Heart left ventricle (tissue), 16 donors: ENCODE measurements at regions not wholly inside any gene's neighbourhood (a gene's known extent, or its start where the extent isn't known, plus 50 kb on each side); places are given as distances from the start of the nearest gene placed in this dataset.

Experiments
- ATAC-seq, 4 donors: fragments of 200-7000 bp; cut with Tn5 transposase; one replicate each; pipeline ENCODE4 v1.9.1; 2020 to 2022; ENCODE audit warnings: moderate library complexity in 4 of 4, mild to moderate bottlenecking in 3 of 4, moderate number of reproducible peaks in 1 of 4
- DNase-seq, 5 donors: peaks; one replicate each; pipeline ENCODE4 v3.0.0-alpha.2; 2020
- H3K27ac ChIP-seq, 12 donors: fragments of 200-600 bp; sonication (generic) in 4 of 12; one replicate each; pipeline versions ENCODE4 v1.5.0 to v1.8.0; 2016 to 2022; ENCODE audit warnings: mild to moderate bottlenecking in 2 of 12
- H3K27me3 ChIP-seq, 9 donors: fragments of 200-600 bp; sonication (generic) in 2 of 9; one replicate each; pipeline versions ENCODE4 v1.5.1 to v1.8.0; 2016 to 2022; ENCODE audit warnings: mild to moderate bottlenecking in 3 of 9
- H3K36me3 ChIP-seq, 9 donors: fragments of 200-600 bp; sonication (generic) in 2 of 9; one replicate each; pipeline versions ENCODE4 v1.5.0 to v1.8.0; 2018 to 2022; ENCODE audit warnings: mild to moderate bottlenecking in 2 of 9
- H3K4me1 ChIP-seq, 12 donors: fragments of 200-600 bp; sonication (generic) in 4 of 12; one replicate each; pipeline versions ENCODE4 v1.5.0 to v1.8.0; 2016 to 2022; ENCODE audit warnings: mild to moderate bottlenecking in 3 of 12
- H3K4me3 ChIP-seq, 12 donors: fragments of 200-600 bp; sonication (generic) in 4 of 12; one replicate each; pipeline versions ENCODE4 v1.5.0 to v1.8.0; 2017 to 2022; ENCODE audit warnings: mild to moderate bottlenecking in 9 of 12, moderate library complexity in 4 of 12
- H3K9me3 ChIP-seq, 12 donors: fragments of 200-600 bp; sonication (generic) in 4 of 12; one replicate each; pipeline versions ENCODE4 v1.5.0 to v1.8.0; 2016 to 2022; ENCODE audit warnings: mild to moderate bottlenecking in 1 of 12
- CTCF ChIP-seq, 12 donors: fragments of 200-600 bp; sonication (generic) in 4 of 12; IDR thresholded peaks; one replicate each; pipeline versions ENCODE4 v1.5.0 to v1.8.0; 2018 to 2022; ENCODE audit warnings: antibody characterized with exemption in 12 of 12, mild to moderate bottlenecking in 5 of 12
- POLR2A ChIP-seq, 2 donors: fragments of 450-650 bp; IDR thresholded peaks; one replicate each; pipeline ENCODE4 v1.6.1; 2017; ENCODE audit warnings: antibody characterized with exemption in 2 of 2, mild to moderate bottlenecking in 2 of 2, moderate library complexity in 2 of 2
- WGBS, 4 donors: extraction: QIAGEN DNeasy Blood & Tissue Kit in 2 of 4; methylation state at CpG; one replicate each; pipeline versions ENCODE4 v1.1.5 to v1.1.7; 2013 to 2018; 5-methylcytosine and 5-hydroxymethylcytosine counted together
- intact Hi-C, 10 donors: fragments of 100-400 bp; cut with DNase I; formaldehyde crosslinking; loops; one replicate each; pipeline versions ENCODE4 v1.11.1 to v1.14.2; 2022
- donor health status: ischemic (EF 13 %, LVEDD 7.1; RV severe dilation, severe dysfunction).
- donor health status: healthy with polysubstance abuse.
- donor health status: DM: no; HTN: yes; CAD: no.
- donor health status: DM: no; HTN: no; CAD: no.
- donor health status: ischemic (EF 25% LVEDD 6.9; RV normal size, moderate dysfunction).
- donor health status: ischemic (EF 25% LVEDD 5.7; RV mildly dilated, moderate dysfunction).
- donor health status: healthy.
- donor health status: DM: yes; HTN: yes; CAD: no.
- donor health status: ischemic (EF 35%, LVEDD 5.7; RV mildly dilated, moderate dysfunction).
- donor health status: nonischemic (EF 11% LVEDD 7.7; RV severe dilation, severe dysfunction).
- donor health status: DM: yes; HTN: yes; CAD: no.
- donor health status: PGD.
- donor health status: ischemic (EF 29% LVEDD 5.4; RV normal size, mild dysfunction).
- donor health status: nonischemic (EF 23%, LVEDD 6.1; RV moderate dilation, normal function).

- DNase-seq = no peak
- peak in 3 of 4 donors; percentile 59 to 66 (median 64) for ATAC-seq
- WGBS, 4 donors = 48 to 60% (median 54%) methylated on average over 4 of the region's 4 CpGs
- H3K9me3 ChIP-seq = peaks cover 0 to 11% (median 0%) of the 10 kb centered on the region in 12 donors
- no peak for TF ChIP-seq POLR2A (IDR thresholded peaks at IDR 0.05)
- TF ChIP-seq CTCF (IDR thresholded peaks at IDR 0.05) = no peak
- no peaks in the 10 kb centered on the region for H3K27me3 ChIP-seq
- H3K27ac ChIP-seq = no peak overlapping the region
- intact Hi-C loops = loop anchor here in 1 of 10 donors (10.0 kb wide), 1 partner anchor 53 kb away; no protein-coding TSS in a partner anchor
- no peaks in the 10 kb centered on the region for H3K36me3 ChIP-seq
- peaks cover 0 to 6% (median 0%) of the 10 kb centered on the region in 12 donors for H3K4me1 ChIP-seq
- H3K4me3 ChIP-seq = no peak overlapping the region
Measured at GRCh38 chr15:26311710-26312236, 448.6 kb upstream of the ATP10A start.

- TF ChIP-seq CTCF (IDR thresholded peaks at IDR 0.05) (no peak), POLR2A (IDR thresholded peaks at IDR 0.05) (no peak)
- intact Hi-C loops = loop anchor here in 4 of 10 donors (5.0 to 10.0 kb wide), 3 partner anchors 556 to 569 kb away; partner anchors contain the start of gene GABRA5 (in 3 of the 4)
- H3K36me3 ChIP-seq = no peaks in the 10 kb centered on the region
- ATAC-seq (no peak), DNase-seq (no peak)
- H3K27ac ChIP-seq = no peak overlapping the region
- H3K4me3 ChIP-seq = no peak overlapping the region
- no peaks in the 10 kb centered on the region for H3K27me3 ChIP-seq
- H3K4me1 ChIP-seq = no peaks in the 10 kb centered on the region
- WGBS, 4 donors = 80 to 87% (median 83%) methylated on average over 10 of the region's 10 CpGs
- no peaks in the 10 kb centered on the region for H3K9me3 ChIP-seq
Measured at GRCh38 chr15:26298659-26299170, 435.6 kb upstream of the ATP10A start.

- Histone ChIP-seq H3K27ac (no peak overlapping the region), H3K4me1 (no peaks in the 10 kb centered on the region), H3K27me3 (no peaks in the 10 kb centered on the region), H3K9me3 (no peaks in the 10 kb centered on the region), H3K36me3 (no peaks in the 10 kb centered on the region), H3K4me3 (no peak overlapping the region)
- ATAC-seq = no peak
- DNase-seq = no peak
- TF ChIP-seq CTCF (IDR thresholded peaks at IDR 0.05) = no peak
- no peak for TF ChIP-seq POLR2A (IDR thresholded peaks at IDR 0.05)
- 92 to 98% (median 94%) methylated on average over 7 to 38 of the region's 38 CpGs for WGBS, 4 donors
- intact Hi-C loops = loop anchor here in 4 of 10 donors (5.0 to 10.0 kb wide), 3 partner anchors 557 to 569 kb away; partner anchors contain the start of gene GABRA5 (in 3 of the 4)
Measured at GRCh38 chr15:26298010-26298658, 435.0 kb upstream of the ATP10A start.

GRCh38 chr15:26295336-26296085 lies 432.4 kb upstream of the ATP10A start:
- 67 to 77% (median 71%) methylated on average over 4 of the region's 4 CpGs for WGBS, 4 donors
- Histone ChIP-seq H3K4me3 (no peak overlapping the region), H3K4me1 (no peaks in the 10 kb centered on the region), H3K9me3 (peaks cover 0 to 7% (median 0%) of the 10 kb centered on the region in 12 donors), H3K27me3 (no peaks in the 10 kb centered on the region), H3K27ac (no peak overlapping the region), H3K36me3 (no peaks in the 10 kb centered on the region)
- DNase-seq (no peak), ATAC-seq (no peak)
- TF ChIP-seq POLR2A (IDR thresholded peaks at IDR 0.05) = no peak
- TF ChIP-seq CTCF (IDR thresholded peaks at IDR 0.05) = no peak
- intact Hi-C loops = loop anchor here in 5 of 10 donors (2.0 to 10.0 kb wide), 4 partner anchors 559 to 572 kb away; partner anchors contain the start of gene GABRA5 (in 3 of the 5)
